Stomach (tissue), 4 donors: ENCODE measurements at regions not wholly inside any gene's neighbourhood (a gene's known extent, or its start where the extent isn't known, plus 50 kb on each side); places are given as distances from the start of the nearest gene placed in this dataset.

ENCODE experiments used
- EP300 ChIP-seq: sonication (generic); formaldehyde crosslinking; IDR thresholded peaks from one replicate; pipeline ENCODE4 v1.6.1; 2017; ENCODE audit warnings: antibody characterized with exemption
- POLR2A ChIP-seq, 4 donors: fragments of 450-650 bp; IDR thresholded peaks; one replicate each; pipeline ENCODE4 v1.6.1; 2016; ENCODE audit warnings: antibody characterized with exemption in 4 of 4, control low read depth in 2 of 4, mild to moderate bottlenecking in 1 of 4, moderate library complexity in 1 of 4
- POLR2AphosphoS5 ChIP-seq, 3 donors: sonication (generic); formaldehyde crosslinking; IDR thresholded peaks; one replicate each; pipeline ENCODE4 v1.6.1; 2016; ENCODE audit warnings: antibody characterized with exemption in 3 of 3
- TF ChIP-seq, protein P1 (sequence below), 7 experiments: fragments of 450-650 bp in 4 of 7; fragments of 200-600 bp in 3 of 7; sonication (generic) in 3 of 7; IDR thresholded peaks; one replicate each; pipeline ENCODE4 v1.5.1; 2016 to 2019; ENCODE audit warnings: antibody characterized with exemption in 7 of 7, control low read depth in 2 of 7, mild to moderate bottlenecking in 1 of 7

DNA sequence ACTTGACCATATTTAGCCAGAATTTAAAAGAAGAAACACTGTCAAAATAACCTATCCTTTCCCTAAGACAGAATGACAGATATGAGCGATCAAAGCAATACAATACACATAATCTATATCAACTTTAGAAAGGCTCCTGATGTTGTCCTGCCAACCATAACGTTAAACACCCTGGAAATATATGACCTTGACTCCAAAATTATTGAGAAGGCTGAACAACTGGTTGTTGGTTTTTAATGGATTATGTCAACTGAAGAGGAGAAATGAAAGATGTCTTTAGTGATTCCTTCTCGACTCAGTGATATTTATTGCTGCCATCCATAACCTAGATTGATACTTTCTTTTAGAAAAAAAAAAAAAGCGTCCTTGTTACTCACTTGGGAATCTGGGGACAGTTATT is 957.2 kb downstream of the SLITRK1 start:
- TF ChIP-seq, protein P1, sequence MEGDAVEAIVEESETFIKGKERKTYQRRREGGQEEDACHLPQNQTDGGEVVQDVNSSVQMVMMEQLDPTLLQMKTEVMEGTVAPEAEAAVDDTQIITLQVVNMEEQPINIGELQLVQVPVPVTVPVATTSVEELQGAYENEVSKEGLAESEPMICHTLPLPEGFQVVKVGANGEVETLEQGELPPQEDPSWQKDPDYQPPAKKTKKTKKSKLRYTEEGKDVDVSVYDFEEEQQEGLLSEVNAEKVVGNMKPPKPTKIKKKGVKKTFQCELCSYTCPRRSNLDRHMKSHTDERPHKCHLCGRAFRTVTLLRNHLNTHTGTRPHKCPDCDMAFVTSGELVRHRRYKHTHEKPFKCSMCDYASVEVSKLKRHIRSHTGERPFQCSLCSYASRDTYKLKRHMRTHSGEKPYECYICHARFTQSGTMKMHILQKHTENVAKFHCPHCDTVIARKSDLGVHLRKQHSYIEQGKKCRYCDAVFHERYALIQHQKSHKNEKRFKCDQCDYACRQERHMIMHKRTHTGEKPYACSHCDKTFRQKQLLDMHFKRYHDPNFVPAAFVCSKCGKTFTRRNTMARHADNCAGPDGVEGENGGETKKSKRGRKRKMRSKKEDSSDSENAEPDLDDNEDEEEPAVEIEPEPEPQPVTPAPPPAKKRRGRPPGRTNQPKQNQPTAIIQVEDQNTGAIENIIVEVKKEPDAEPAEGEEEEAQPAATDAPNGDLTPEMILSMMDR (IDR thresholded peaks at IDR 0.05), result no peak
- TF ChIP-seq POLR2AphosphoS5 (IDR thresholded peaks at IDR 0.05) (no peak), POLR2A (IDR thresholded peaks at IDR 0.05) (no peak), EP300 (no peak)
